Superior temporal gyrus (tissue), 1 donor: ENCODE measurements at regions not wholly inside any gene's neighbourhood (a gene's known extent, or its start where the extent isn't known, plus 50 kb on each side); places are given as distances from the start of the nearest gene placed in this dataset.
"Not testable (repeated sequence)": the region's sequence is repeated elsewhere in the genome, so short reads cannot be mapped to it uniquely, and the experiment has no call there.

Source experiments
- DNase-seq: peaks from one replicate; pipeline ENCODE4 v3.0.0-alpha.2; 2016; ENCODE audit errors: extremely low spot score

GRCh38 chr6:82118150-82118562, 129.4 kb downstream of the IBTK start:
- DNase-seq, result no peak

- no peak for DNase-seq
Measured at GRCh38 chr6:82114748-82115147, 132.8 kb downstream of the IBTK start.

GRCh38 chr6:82113231-82113630, 134.3 kb downstream of the IBTK start:
- no peak for DNase-seq

- no peak for DNase-seq
Measured at GRCh38 chr6:82111818-82112217, 135.7 kb downstream of the IBTK start.

GRCh38 chr6:82111114-82111513, 136.4 kb downstream of the IBTK start:
- DNase-seq, result no peak

- not testable (repeated sequence) for DNase-seq
Measured at GRCh38 chr6:82103171-82103570, 144.4 kb downstream of the IBTK start.

GRCh38 chr6:82101374-82102114, 146.0 kb downstream of the IBTK start:
- DNase-seq, result not testable (repeated sequence)

- DNase-seq, result not testable (repeated sequence)
Measured at GRCh38 chr6:82100763-82101162, 146.8 kb downstream of the IBTK start.

- DNase-seq, result no peak
Measured at GRCh38 chr6:82097676-82098075, 149.9 kb downstream of the IBTK start.

- DNase-seq, result no peak
Measured at GRCh38 chr6:82095091-82095490, 152.5 kb downstream of the IBTK start.

GRCh38 chr6:82094166-82094806, 153.3 kb downstream of the IBTK start:
- no peak for DNase-seq

GRCh38 chr6:82088978-82089771, 158.4 kb downstream of the IBTK start:
- DNase-seq, result no peak

GRCh38 chr6:82086944-82087343, 160.6 kb downstream of the IBTK start:
- DNase-seq, result no peak

GRCh38 chr6:82085701-82086100, 161.8 kb downstream of the IBTK start:
- no peak for DNase-seq

- peak; percentile 63 for DNase-seq
Measured at GRCh38 chr6:82084324-82084920, 163.1 kb downstream of the IBTK start.

- no peak for DNase-seq
Measured at GRCh38 chr6:82083646-82084045, 163.9 kb downstream of the IBTK start.

GRCh38 chr6:82080767-82081166, 166.8 kb downstream of the IBTK start:
- DNase-seq, result no peak

- DNase-seq, result no peak
Measured at GRCh38 chr6:82078286-82078908, 169.1 kb downstream of the IBTK start.

- no peak for DNase-seq
Measured at GRCh38 chr6:82076916-82077315, 170.6 kb downstream of the IBTK start.

- no peak for DNase-seq
Measured at GRCh38 chr6:82074556-82074955, 173.0 kb downstream of the IBTK start.

- DNase-seq, result no peak
Measured at GRCh38 chr6:82073484-82073883, 174.1 kb downstream of the IBTK start.

- DNase-seq, result no peak
Measured at GRCh38 chr6:82072751-82073150, 174.8 kb downstream of the IBTK start.
